HL-60 (cell line): ENCODE measurements at regions not wholly inside any gene's neighbourhood (a gene's known extent, or its start where the extent isn't known, plus 50 kb on each side); places are given as distances from the start of the nearest gene placed in this dataset.

ENCODE experiments used
- DNase-seq, 2 experiments: peaks; one replicate each; pipeline ENCODE4 v3.0.0-alpha.2; 2010 to 2020; ENCODE audit warnings: low read depth in 1 of 2, low spot score in 1 of 2
- H3K27ac ChIP-seq: fragments of 250-450 bp; sonication (Bioruptor Pico); replicated peaks from 2 replicates; pipeline ENCODE4 v1.5.1; 2020; ENCODE audit warnings: mild to moderate bottlenecking, moderate library complexity
- H3K27me3 ChIP-seq: fragments of 250-450 bp; sonication (Bioruptor Pico); 2 replicates; pipeline ENCODE4 v1.5.1; 2021; ENCODE audit warnings: mild to moderate bottlenecking, moderate library complexity; ENCODE audit not compliant: insufficient read depth, poor library complexity, severe bottlenecking
- H3K4me3 ChIP-seq: replicated peaks from 2 replicates; pipeline ENCODE4 v1.5.1; 2011; ENCODE audit warnings: mild to moderate bottlenecking, control low read depth, low read length; ENCODE audit not compliant: insufficient read depth
- CTCF ChIP-seq: IDR thresholded peaks from one replicate; pipeline ENCODE4 v1.5.1; 2011; ENCODE audit warnings: low read length, control low read depth, inconsistent platforms; ENCODE audit not compliant: insufficient read depth
- GABPA ChIP-seq: IDR thresholded peaks from 2 replicates; pipeline ENCODE4 v1.6.1; 2012; ENCODE audit warnings: low read depth
- POLR2AphosphoS5 ChIP-seq: IDR thresholded peaks from 2 replicates; pipeline ENCODE4 v1.6.1; 2012; ENCODE audit warnings: low read depth
- REST ChIP-seq: IDR thresholded peaks from 2 replicates; pipeline ENCODE4 v1.6.1; 2012; ENCODE audit warnings: low read depth; ENCODE audit not compliant: insufficient replicate concordance
- SPI1 ChIP-seq: IDR thresholded peaks from 2 replicates; pipeline ENCODE4 v1.6.1; 2012; ENCODE audit warnings: low read depth, mild to moderate bottlenecking, borderline replicate concordance

- H3K27ac ChIP-seq: no peak overlapping the region
- no peaks in the 10 kb centered on the region for H3K27me3 ChIP-seq
- DNase-seq: no peak
- H3K4me3 ChIP-seq: no peak overlapping the region
- TF ChIP-seq GABPA (no peak), CTCF (no peak), REST (no peak), SPI1 (no peak), POLR2AphosphoS5 (no peak)
Measured at GRCh38 chr16:11425140-11425539, 79.9 kb downstream of the RMI2 start.

GRCh38 chr16:11428623-11428953 lies 83.3 kb downstream of the RMI2 start:
- TF ChIP-seq SPI1 (no peak), REST (no peak), CTCF (no peak), GABPA (no peak), POLR2AphosphoS5 (no peak)
- H3K27me3 ChIP-seq: no peaks in the 10 kb centered on the region
- H3K4me3 ChIP-seq: no peak overlapping the region
- no peak overlapping the region for H3K27ac ChIP-seq
- no peak for DNase-seq

GRCh38 chr16:11429123-11429522 lies 83.9 kb downstream of the RMI2 start:
- H3K27me3 ChIP-seq: no peaks in the 10 kb centered on the region
- no peak for DNase-seq
- no peak overlapping the region for H3K4me3 ChIP-seq
- H3K27ac ChIP-seq: no peak overlapping the region
- TF ChIP-seq POLR2AphosphoS5 (no peak), CTCF (no peak), SPI1 (no peak), GABPA (no peak), REST (no peak)
